GM12878 (cell line): ENCODE measurements at regions not wholly inside any gene's neighbourhood (a gene's known extent, or its start where the extent isn't known, plus 50 kb on each side); places are given as distances from the start of the nearest gene placed in this dataset.
"Not testable (repeated sequence)": the region's sequence is repeated elsewhere in the genome, so short reads cannot be mapped to it uniquely, and the experiment has no call there.

Experiments used
- ATAC-seq: fragments of 200-7000 bp; cut with Tn5 transposase; 3 replicates; pipeline ENCODE4 v1.9.1; 2020; ENCODE audit warnings: mild to moderate bottlenecking, moderate library complexity
- BruUV-seq: library from RNA; stranded (reverse); fragments of 400-500 nt; replicated peaks from 2 replicates; lab custom pipeline; 2021; lab: Mats Ljungman, UMichigan
- CTCF ChIA-PET: fragments of 300-600 bp; sonication (Branson Sonifier 250); formaldehyde crosslinking; extraction: SDS; loops from one replicate; lab custom pipeline; 2021; ENCODE audit warnings: inconsistent platforms; lab: Yijun Ruan, JAX
- POLR2A ChIA-PET: fragments of 350-600 bp; formaldehyde crosslinking; extraction: SDS; loops from one replicate; lab custom pipeline; 2021; ENCODE audit warnings: inconsistent platforms; lab: Charles Lee
- RAD21 ChIA-PET: fragments of 300-600 bp; sonication (Branson Sonifier 250); formaldehyde crosslinking; loops from one replicate; lab custom pipeline; 2023; ENCODE audit warnings: antibody characterized with exemption; ENCODE audit not compliant: unreplicated experiment; lab: Charles Lee
- SMC1A ChIA-PET: fragments of 300-600 bp; sonication (Branson Sonifier 250); formaldehyde crosslinking; loops from one replicate; lab custom pipeline; 2023; ENCODE audit not compliant: unreplicated experiment, uncharacterized antibody; lab: Charles Lee
- DNase-seq: peaks from one replicate; pipeline ENCODE4 v3.0.0-alpha.2; 2011; ENCODE audit warnings: low read depth, low spot score
- FAIRE-seq: peaks from 3 replicates; lab custom pipeline; 2011; peaks lifted over from hg19 to GRCh38; lab: Jason Lieb, UNC
- H2AFZ ChIP-seq: 2 replicates; pipeline ENCODE4 v1.6.0; 2011; ENCODE audit warnings: low read depth, low read length, control low read depth; ENCODE audit not compliant: control insufficient read depth
- H3K27ac ChIP-seq: 2 replicates; pipeline ENCODE4 v1.5.1; 2011; ENCODE audit warnings: control low read depth; ENCODE audit not compliant: control insufficient read depth, insufficient read depth
- H3K27me3 ChIP-seq, 2 experiments: replicated peaks in 1 of 2; 2 replicates each; pipeline versions ENCODE4 v1.6.0 to v1.6.1; 2011; ENCODE audit warnings: low read length in 1 of 2; ENCODE audit not compliant: control insufficient read depth in 2 of 2, insufficient read depth in 2 of 2
- H3K36me3 ChIP-seq, 2 experiments: 2 replicates each; pipeline ENCODE4 v1.5.1; 2011; ENCODE audit warnings: low read length in 1 of 2; ENCODE audit not compliant: control insufficient read depth in 2 of 2, insufficient read depth in 2 of 2
- H3K4me1 ChIP-seq: 2 replicates; pipeline ENCODE4 v1.6.1; 2011; ENCODE audit warnings: mild to moderate bottlenecking, low read length, moderate library complexity, mixed read lengths; ENCODE audit not compliant: control insufficient read depth, insufficient read depth
- H3K4me2 ChIP-seq: 2 replicates; pipeline ENCODE4 v1.6.0; 2011; ENCODE audit warnings: control low read depth; ENCODE audit not compliant: control insufficient read depth, insufficient read depth
- H3K4me3 ChIP-seq: fragments of 200-600 bp; sonication (generic); 2 replicates; pipeline ENCODE4 v1.5.1; 2016
- H3K79me2 ChIP-seq: 2 replicates; pipeline ENCODE4 v1.6.0; 2011; ENCODE audit warnings: low read length; ENCODE audit not compliant: control insufficient read depth, insufficient read depth
- H3K9ac ChIP-seq: 2 replicates; pipeline ENCODE4 v1.8.0; 2011; ENCODE audit warnings: low read length, control low read depth, mixed read lengths; ENCODE audit not compliant: control insufficient read depth, insufficient read depth
- H3K9me3 ChIP-seq: replicated peaks from 3 replicates; pipeline ENCODE4 v1.5.1; 2011; ENCODE audit warnings: mild to moderate bottlenecking, low read length; ENCODE audit not compliant: control insufficient read depth, insufficient read depth
- H4K20me1 ChIP-seq: 2 replicates; pipeline ENCODE4 v1.6.0; 2011; ENCODE audit not compliant: control insufficient read depth, insufficient read depth
- CBX3 ChIP-seq: fragments of 200-600 bp; sonication (generic); IDR thresholded peaks from 2 replicates; pipeline ENCODE4 v1.6.1; 2016; ENCODE audit warnings: low read depth, borderline replicate concordance
- CHD4 ChIP-seq: fragments of 200-600 bp; sonication (generic); IDR thresholded peaks from 2 replicates; pipeline ENCODE4 v1.6.1; 2016; ENCODE audit warnings: mild to moderate bottlenecking
- FOXK2 ChIP-seq: fragments of 450-650 bp; IDR thresholded peaks from 2 replicates; pipeline ENCODE4 v1.6.1; 2017; ENCODE audit warnings: mild to moderate bottlenecking, moderate library complexity
- IKZF1 ChIP-seq: fragments of 450-650 bp; conservative IDR thresholded peaks from 2 replicates; pipeline ENCODE4 v1.6.1; 2017; ENCODE audit warnings: antibody characterized with exemption, mild to moderate bottlenecking
- MYC ChIP-seq: IDR thresholded peaks from 2 replicates; pipeline ENCODE4 v1.6.1; 2011; ENCODE audit warnings: mild to moderate bottlenecking, low read length, moderate library complexity, inconsistent platforms; ENCODE audit not compliant: insufficient read depth, insufficient replicate concordance, insufficient read length, severe bottlenecking
- NKRF ChIP-seq: fragments of 450-650 bp; conservative IDR thresholded peaks from 2 replicates; pipeline ENCODE4 v1.6.1; 2017; ENCODE audit warnings: mild to moderate bottlenecking, moderate library complexity
- NRF1 ChIP-seq: conservative IDR thresholded peaks from 2 replicates; pipeline ENCODE4 v1.6.1; 2011; ENCODE audit warnings: mild to moderate bottlenecking, low read depth, low read length, improper control_type of control experiment
- POU2F2 ChIP-seq: IDR thresholded peaks from 3 replicates; pipeline ENCODE4 v1.6.1; 2011; ENCODE audit warnings: low read depth, mild to moderate bottlenecking, low read length, borderline replicate concordance
- RUNX3 ChIP-seq: IDR thresholded peaks from 2 replicates; pipeline ENCODE4 v1.6.1; 2012; ENCODE audit warnings: low read length, inconsistent platforms
- SIX5 ChIP-seq: IDR thresholded peaks from 2 replicates; pipeline ENCODE4 v1.6.1; 2011; ENCODE audit warnings: mild to moderate bottlenecking, low read depth, low read length, moderate library complexity; ENCODE audit not compliant: severe bottlenecking
- ZBED1 ChIP-seq: IDR thresholded peaks from 2 replicates; pipeline ENCODE4 v1.6.1; 2016; ENCODE audit warnings: borderline replicate concordance
- ZNF622 ChIP-seq: fragments of 450-650 bp; IDR thresholded peaks from 2 replicates; pipeline ENCODE4 v1.6.1; 2017; ENCODE audit warnings: mild to moderate bottlenecking, inconsistent platforms
- WGBS: methylation state at CpG from one replicate; pipeline ENCODE4 v1.1.6; 2016; ENCODE audit warnings: low lambda C conversion rate; ENCODE audit not compliant: insufficient replicate concordance, insufficient coverage; ENCODE audit errors: missing lambda C conversion rate; 5-methylcytosine and 5-hydroxymethylcytosine counted together
- in situ Hi-C: fragments of 300-500 bp; cut with MboI; formaldehyde crosslinking; loops from 9 replicates; pipeline ENCODE4 v1.14.3; 2018; ENCODE audit warnings: mixed read lengths
- intact Hi-C: fragments of 100-400 bp; cut with micrococcal nuclease; formaldehyde crosslinking; loops from one replicate; pipeline ENCODE4 v1.14.2; 2022; ENCODE audit not compliant: unreplicated experiment
- TF ChIP-seq, protein P1 (sequence below): fragments of 450-650 bp; IDR thresholded peaks from 2 replicates; pipeline ENCODE4 v1.6.1; 2017; ENCODE audit warnings: mild to moderate bottlenecking, low read depth, inconsistent platforms; ENCODE audit not compliant: poor library complexity, severe bottlenecking

DNA sequence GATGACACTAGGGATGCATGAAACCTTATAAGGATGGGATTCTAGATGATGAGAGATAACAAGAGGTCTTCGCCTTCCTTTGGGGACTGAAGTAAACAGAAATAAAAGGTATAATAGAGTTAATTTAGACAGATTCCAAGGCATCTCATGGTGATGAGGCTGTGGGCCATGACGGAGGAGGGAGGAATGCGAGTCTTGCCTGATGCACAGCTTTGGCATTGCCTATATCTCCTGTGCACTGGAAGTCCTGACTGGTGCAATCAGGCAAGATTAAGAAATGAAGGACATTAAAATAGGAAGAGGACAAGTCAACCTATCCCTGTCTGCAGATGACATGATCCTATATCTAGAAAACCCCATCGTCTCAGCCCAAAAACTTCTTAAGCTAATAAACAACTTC, 526.4 kb upstream of the LMO3 start (continued):
- no peak for TF ChIP-seq NKRF
- no peak for TF ChIP-seq ZBED1
- TF ChIP-seq CHD4: no peak

GRCh38 chr12:17116538-17116937, 510.6 kb upstream of the LMO3 start:
- H4K20me1 ChIP-seq, H3K36me3 ChIP-seq, BruUV-seq, H3K79me2 ChIP-seq, FAIRE-seq, RAD21 ChIA-PET, H3K4me2 ChIP-seq, H3K9ac ChIP-seq, H3K27me3 ChIP-seq, SMC1A ChIA-PET, H3K9me3 ChIP-seq, H3K4me3 ChIP-seq, ATAC-seq, POLR2A ChIA-PET, in situ Hi-C loops, H3K4me1 ChIP-seq, intact Hi-C loops, H2AFZ ChIP-seq, DNase-seq, H3K27ac ChIP-seq: not testable (repeated sequence)
- WGBS: 66% methylated on average over 3 of the region's 3 CpGs
- CTCF ChIA-PET: interaction anchor here (0.6 to 1.8 kb wide), 2 partner anchors 13 to 525 kb away, joined by 3 read pairs; no protein-coding TSS in a partner anchor

GRCh38 chr12:17110316-17110715, 504.4 kb upstream of the LMO3 start:
- CTCF ChIA-PET: no interaction called here
- Histone ChIP-seq H3K9me3 (no peaks in the 10 kb centered on the region), H3K36me3 (no peaks in the 10 kb centered on the region), H3K4me2 (no peak overlapping the region), H2AFZ (no peak overlapping the region), H3K4me1 (no peaks in the 10 kb centered on the region), H4K20me1 (no peaks in the 10 kb centered on the region), H3K27me3 (no peaks in the 10 kb centered on the region), H3K79me2 (no peaks in the 10 kb centered on the region), H3K9ac (no peak overlapping the region), H3K4me3 (no peak overlapping the region), H3K27ac (no peak overlapping the region)
- RAD21 ChIA-PET: no interaction called here
- ATAC-seq (no peak), FAIRE-seq (no peak), DNase-seq (no peak)
- SMC1A ChIA-PET: no interaction called here
- no TSS peak for BruUV-seq
- POLR2A ChIA-PET: interaction anchor here (0.6 kb wide), 1 partner anchor 23 kb away, joined by 5 read pairs; no protein-coding TSS in a partner anchor
- intact Hi-C loops: no loop called here
- in situ Hi-C loops: no loop called here
- no peak for TF ChIP-seq NRF1
- TF ChIP-seq, protein P1, sequence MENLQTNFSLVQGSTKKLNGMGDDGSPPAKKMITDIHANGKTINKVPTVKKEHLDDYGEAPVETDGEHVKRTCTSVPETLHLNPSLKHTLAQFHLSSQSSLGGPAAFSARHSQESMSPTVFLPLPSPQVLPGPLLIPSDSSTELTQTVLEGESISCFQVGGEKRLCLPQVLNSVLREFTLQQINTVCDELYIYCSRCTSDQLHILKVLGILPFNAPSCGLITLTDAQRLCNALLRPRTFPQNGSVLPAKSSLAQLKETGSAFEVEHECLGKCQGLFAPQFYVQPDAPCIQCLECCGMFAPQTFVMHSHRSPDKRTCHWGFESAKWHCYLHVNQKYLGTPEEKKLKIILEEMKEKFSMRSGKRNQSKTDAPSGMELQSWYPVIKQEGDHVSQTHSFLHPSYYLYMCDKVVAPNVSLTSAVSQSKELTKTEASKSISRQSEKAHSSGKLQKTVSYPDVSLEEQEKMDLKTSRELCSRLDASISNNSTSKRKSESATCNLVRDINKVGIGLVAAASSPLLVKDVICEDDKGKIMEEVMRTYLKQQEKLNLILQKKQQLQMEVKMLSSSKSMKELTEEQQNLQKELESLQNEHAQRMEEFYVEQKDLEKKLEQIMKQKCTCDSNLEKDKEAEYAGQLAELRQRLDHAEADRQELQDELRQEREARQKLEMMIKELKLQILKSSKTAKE: no peak
- TF ChIP-seq IKZF1: no peak
- no peak for TF ChIP-seq FOXK2
- TF ChIP-seq ZNF622: no peak
- no peak for TF ChIP-seq CBX3
- no peak for TF ChIP-seq SIX5
- no peak for TF ChIP-seq MYC
- TF ChIP-seq POU2F2: no peak
- no peak for TF ChIP-seq RUNX3
